GM23248 (cell line): ENCODE measurements at regions not wholly inside any gene's neighbourhood (a gene's known extent, or its start where the extent isn't known, plus 50 kb on each side); places are given as distances from the start of the nearest gene placed in this dataset.

Experiments
- DNase-seq: peaks from one replicate; pipeline ENCODE4 v3.0.0-alpha.2; 2015
- H2AFZ ChIP-seq: fragments of 200-600 bp; sonication (generic); 2 replicates; pipeline ENCODE4 v1.6.1; 2016; ENCODE audit warnings: antibody characterized with exemption
- H3F3A ChIP-seq: fragments of 200-600 bp; sonication (generic); 2 replicates; pipeline ENCODE4 v1.6.1; 2016; ENCODE audit warnings: mild to moderate bottlenecking, antibody characterized with exemption, mixed run types; ENCODE audit not compliant: insufficient read depth
- H3K27ac ChIP-seq: fragments of 200-600 bp; sonication (generic); 2 replicates; pipeline ENCODE4 v1.5.1; 2016; ENCODE audit warnings: mild to moderate bottlenecking
- H3K27me3 ChIP-seq: fragments of 200-600 bp; sonication (generic); replicated peaks from 2 replicates; pipeline ENCODE4 v1.6.1; 2016; ENCODE audit warnings: mild to moderate bottlenecking; ENCODE audit not compliant: insufficient read depth
- H3K36me3 ChIP-seq: fragments of 200-600 bp; sonication (generic); 2 replicates; pipeline ENCODE4 v1.6.1; 2016; ENCODE audit warnings: low read depth, mild to moderate bottlenecking
- H3K4me1 ChIP-seq: fragments of 200-600 bp; sonication (generic); 2 replicates; pipeline ENCODE4 v1.6.1; 2016; ENCODE audit warnings: mild to moderate bottlenecking; ENCODE audit not compliant: insufficient read depth
- H3K4me2 ChIP-seq: fragments of 200-600 bp; sonication (generic); one replicate; pipeline ENCODE4 v1.6.1; 2016; ENCODE audit warnings: mild to moderate bottlenecking; ENCODE audit not compliant: unreplicated experiment
- H3K4me3 ChIP-seq: fragments of 200-600 bp; sonication (generic); 2 replicates; pipeline ENCODE4 v1.5.1; 2016; ENCODE audit warnings: mild to moderate bottlenecking
- H3K79me2 ChIP-seq: fragments of 200-600 bp; sonication (generic); 2 replicates; pipeline ENCODE4 v1.6.1; 2016; ENCODE audit warnings: mild to moderate bottlenecking; ENCODE audit not compliant: insufficient read depth
- H3K9ac ChIP-seq: fragments of 200-600 bp; sonication (generic); 2 replicates; pipeline ENCODE4 v1.6.1; 2016; ENCODE audit warnings: mild to moderate bottlenecking
- H3K9me2 ChIP-seq: fragments of 200-600 bp; sonication (generic); 2 replicates; pipeline ENCODE4 v1.6.1; 2016; ENCODE audit warnings: mixed run types, mild to moderate bottlenecking, moderate library complexity; ENCODE audit not compliant: insufficient read depth
- H3K9me3 ChIP-seq: fragments of 200-600 bp; sonication (generic); one replicate; pipeline ENCODE4 v1.6.1; 2017; ENCODE audit warnings: low read depth
- H4K20me1 ChIP-seq: fragments of 200-600 bp; sonication (generic); 2 replicates; pipeline ENCODE4 v1.6.0; 2016; ENCODE audit not compliant: insufficient read depth
- EZH2 ChIP-seq: fragments of 200-600 bp; sonication (generic); IDR thresholded peaks from 2 replicates; pipeline ENCODE4 v1.6.1; 2018; ENCODE audit warnings: antibody characterized with exemption, mild to moderate bottlenecking; ENCODE audit not compliant: insufficient read depth, poor library complexity, severe bottlenecking
- EZH2phosphoT487 ChIP-seq: fragments of 200-600 bp; sonication (generic); IDR thresholded peaks from 2 replicates; pipeline ENCODE4 v1.6.1; 2018; ENCODE audit warnings: antibody characterized with exemption, moderate library complexity, mild to moderate bottlenecking, low read depth; ENCODE audit not compliant: insufficient read depth
- WGBS, 2 experiments: methylation state at CpG; one replicate each; pipeline ENCODE4 v1.1.6; 2015 to 2017; ENCODE audit warnings: low lambda C conversion rate in 2 of 2, low coverage in 1 of 2; ENCODE audit errors: missing lambda C conversion rate in 2 of 2; 5-methylcytosine and 5-hydroxymethylcytosine counted together
- in situ Hi-C: fragments of 300-500 bp; cut with MboI; formaldehyde crosslinking; loops from 2 replicates; pipeline ENCODE4 v1.15.0; 2020

DNA sequence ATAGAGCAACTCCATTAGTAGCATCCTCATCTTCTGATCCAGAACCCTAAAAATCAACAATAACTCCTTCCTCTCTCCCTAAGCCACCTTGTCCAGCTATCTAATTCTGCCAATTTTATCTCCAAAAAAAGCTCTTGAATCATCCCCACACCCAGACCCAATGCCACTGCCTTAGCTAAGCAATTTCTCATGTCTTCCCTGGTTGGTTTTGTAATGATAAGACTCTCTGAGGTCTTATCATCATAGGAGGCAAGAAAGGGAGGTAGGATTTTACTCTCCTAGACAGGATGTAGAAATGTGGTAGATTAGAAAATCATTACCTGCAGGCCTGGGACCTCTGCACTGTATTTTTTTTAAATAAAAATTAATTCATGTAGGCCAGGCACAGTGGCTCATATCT lies 283.5 kb upstream of the NEBL start:
- H3K79me2 ChIP-seq, result no peaks in the 10 kb centered on the region
- no peaks in the 10 kb centered on the region for H3K9me2 ChIP-seq
- no peak overlapping the region for H3K4me3 ChIP-seq
- H3F3A ChIP-seq, result no peaks in the 10 kb centered on the region
- no peaks in the 10 kb centered on the region for H4K20me1 ChIP-seq
- no peaks in the 10 kb centered on the region for H3K9me3 ChIP-seq
- H3K4me2 ChIP-seq, result no peak overlapping the region
- no peak overlapping the region for H3K9ac ChIP-seq
- in situ Hi-C loops, result no loop called here
- H2AFZ ChIP-seq, result no peak overlapping the region
- H3K36me3 ChIP-seq, result no peaks in the 10 kb centered on the region
- TF ChIP-seq EZH2 (no peak), EZH2phosphoT487 (no peak)
- H3K4me1 ChIP-seq, result no peaks in the 10 kb centered on the region
- H3K27ac ChIP-seq, result no peak overlapping the region
- peaks cover under 1% of the 10 kb centered on the region; the same call in 1 of the 2 replicates for H3K27me3 ChIP-seq
- DNase-seq, result no peak

DNA sequence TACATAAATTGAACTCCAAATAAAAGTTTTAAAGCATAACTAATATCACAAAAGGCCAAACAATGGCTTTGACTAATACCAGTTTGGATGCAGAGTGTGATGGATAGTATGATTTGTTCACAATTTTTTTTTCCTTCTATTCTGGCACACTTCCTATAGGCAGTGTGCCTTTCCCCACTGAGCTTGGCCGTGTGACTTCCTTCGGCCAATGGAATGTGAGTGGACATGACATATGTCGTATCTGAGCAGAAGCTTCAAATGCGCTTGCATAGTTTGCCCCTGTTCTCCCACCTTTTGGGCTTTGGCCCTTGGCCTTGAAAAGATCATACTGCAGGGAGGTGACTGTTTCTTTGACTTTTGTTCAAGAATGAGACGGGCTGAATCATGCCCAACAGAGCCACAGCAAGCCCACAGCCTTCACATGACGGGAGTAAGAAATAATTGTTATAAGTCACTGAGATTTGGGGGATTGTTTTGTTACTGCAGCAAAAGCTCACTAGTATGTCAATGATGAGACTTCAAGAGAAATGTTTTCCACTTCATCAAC lies 279.9 kb upstream of the NEBL start:
- H3K9me3 ChIP-seq, result no peaks in the 10 kb centered on the region
- no peak overlapping the region for H3K27ac ChIP-seq
- WGBS, 2 experiments, result 69 to 84% methylated on average over 6 of the region's 6 CpGs
- no peak overlapping the region for H3K4me3 ChIP-seq
- H3K79me2 ChIP-seq, result no peaks in the 10 kb centered on the region
- no peaks in the 10 kb centered on the region for H3K36me3 ChIP-seq
- no peak overlapping the region for H2AFZ ChIP-seq
- in situ Hi-C loops, result no loop called here
- DNase-seq, result no peak
- H3K9me2 ChIP-seq, result no peaks in the 10 kb centered on the region
- H3K4me1 ChIP-seq, result no peaks in the 10 kb centered on the region
- no peak overlapping the region for H3K4me2 ChIP-seq
- H3F3A ChIP-seq, result no peaks in the 10 kb centered on the region
- H3K27me3 ChIP-seq, result peaks cover 31% of the 10 kb centered on the region
- H4K20me1 ChIP-seq, result no peaks in the 10 kb centered on the region
- TF ChIP-seq EZH2, result no peak
- no peak for TF ChIP-seq EZH2phosphoT487
- no peak overlapping the region for H3K9ac ChIP-seq

DNA sequence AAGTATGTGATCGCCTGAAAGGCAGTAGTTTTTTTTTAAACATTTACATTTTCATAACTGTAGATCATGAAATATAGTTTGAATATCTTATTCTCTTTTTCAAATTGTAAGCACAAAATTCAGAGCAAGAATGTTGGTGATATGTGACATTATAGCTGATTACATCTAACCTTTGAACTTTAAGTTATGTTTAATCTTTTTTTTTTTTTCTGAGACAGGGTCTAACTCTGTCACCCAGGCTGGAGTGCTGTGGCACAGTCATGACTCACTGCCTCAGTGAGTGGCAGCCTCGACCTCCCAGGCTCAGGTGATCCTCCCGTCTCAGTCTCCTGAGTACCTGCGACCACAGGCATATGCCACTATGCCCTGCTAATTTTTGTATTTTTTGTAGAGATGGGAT lies 278.7 kb upstream of the NEBL start:
- 81 to 85% methylated on average over 4 of the region's 4 CpGs for WGBS, 2 experiments
- in situ Hi-C loops, result no loop called here

DNA sequence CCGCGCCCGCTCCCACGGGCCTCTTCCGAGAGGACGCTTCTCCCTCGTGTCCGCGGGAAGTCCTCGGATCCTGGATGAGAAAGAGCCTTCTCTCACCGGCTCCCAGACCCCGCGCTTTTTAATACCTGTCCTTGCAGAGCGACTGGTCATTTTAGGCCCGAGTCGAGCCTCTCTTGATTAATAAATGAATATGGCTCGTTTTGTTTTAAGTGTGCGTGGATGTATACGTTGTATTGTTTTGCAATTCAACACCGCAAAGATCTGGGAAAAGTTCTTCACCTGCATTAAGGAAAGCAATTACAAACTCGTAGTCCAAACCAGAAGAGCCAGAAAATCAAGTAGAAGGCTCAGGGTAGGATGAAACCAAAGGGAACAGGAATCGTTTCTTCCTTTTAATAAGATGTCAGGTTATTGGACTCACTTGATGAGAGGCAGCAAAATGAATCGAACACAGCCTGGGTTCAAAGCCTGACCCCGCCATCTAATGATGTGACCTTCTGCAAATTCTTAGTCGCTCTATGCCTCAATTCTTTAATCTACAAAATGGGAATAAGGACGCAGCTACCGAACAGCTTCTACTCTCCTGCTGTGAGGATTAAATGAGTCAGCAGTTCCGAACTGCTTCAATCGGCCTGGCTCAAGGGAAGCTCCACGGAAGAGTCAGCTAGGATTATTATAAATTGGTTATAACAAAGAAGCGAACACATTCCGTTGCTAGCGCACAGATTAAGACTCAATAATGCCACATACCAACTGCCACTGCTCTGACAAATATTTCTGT lies 277.8 kb upstream of the NEBL start:
- 0 out of 2 replicates have a peak overlapping the region, but pooled peaks have one; percentile 29 for H2AFZ ChIP-seq
- no peaks in the 10 kb centered on the region for H3K79me2 ChIP-seq
- TF ChIP-seq EZH2phosphoT487, result no peak
- TF ChIP-seq EZH2, result peak; percentile 66
- in situ Hi-C loops, result no loop called here
- H3K9ac ChIP-seq, result no peak overlapping the region
- no peaks in the 10 kb centered on the region for H3K36me3 ChIP-seq
- no peaks in the 10 kb centered on the region for H3K9me3 ChIP-seq
- H3K9me2 ChIP-seq, result no peaks in the 10 kb centered on the region
- no peaks in the 10 kb centered on the region for H3K4me1 ChIP-seq
- H3K4me2 ChIP-seq, result no peak overlapping the region
- WGBS, 2 experiments, result 48 to 51% methylated on average over 33 of the region's 33 CpGs
- peaks cover 33% of the 10 kb centered on the region for H3K27me3 ChIP-seq
- no peak overlapping the region for H3K27ac ChIP-seq
- no peaks in the 10 kb centered on the region for H4K20me1 ChIP-seq
- H3K4me3 ChIP-seq, result no peak overlapping the region
- DNase-seq, result no peak
- no peaks in the 10 kb centered on the region for H3F3A ChIP-seq

More for the DNA sequence above, 278.7 kb upstream of the NEBL start:
- H3K4me3 ChIP-seq, result no peak overlapping the region
- H3K27me3 ChIP-seq, result peaks cover 33% of the 10 kb centered on the region
- H2AFZ ChIP-seq, result no peak overlapping the region
- H3K9me3 ChIP-seq, result no peaks in the 10 kb centered on the region
- H4K20me1 ChIP-seq, result no peaks in the 10 kb centered on the region
- H3K4me2 ChIP-seq, result no peak overlapping the region
- H3K27ac ChIP-seq, result no peak overlapping the region
- TF ChIP-seq EZH2, result no peak
- no peak for TF ChIP-seq EZH2phosphoT487
- H3K4me1 ChIP-seq, result no peaks in the 10 kb centered on the region
- no peak for DNase-seq
- H3K9me2 ChIP-seq, result no peaks in the 10 kb centered on the region
- H3K79me2 ChIP-seq, result no peaks in the 10 kb centered on the region
- H3K9ac ChIP-seq, result no peak overlapping the region
- no peaks in the 10 kb centered on the region for H3K36me3 ChIP-seq
- no peaks in the 10 kb centered on the region for H3F3A ChIP-seq
